ENCODE measurements at regions not wholly inside any gene's neighbourhood (a gene's known extent, or its start where the extent isn't known, plus 50 kb on each side); places are given as distances from the start of the nearest gene placed in this dataset.

GRCh38 chr2:151103551-151103950, 158.1 kb downstream of the RBM43 start:
- 0 out of 2 replicates have a peak, but pooled peaks cover 11% of the 10 kb centered on the region for H3K9me2 ChIP-seq (ENCODE audit: insufficient read depth)
- Mint-ChIP-seq H3K36me3 (ENCODE audit: low read depth) (peaks cover 9% of the 10 kb centered on the region; the same call in 2 of the 3 replicates), H3K27me3 (ENCODE audit: insufficient read depth, low read depth, poor library complexity) (no peaks in the 10 kb centered on the region), H3K9me3 (peaks cover 12% of the 10 kb centered on the region), H3K27ac (no peak overlapping the region), H3K4me3 (no peak overlapping the region), H3K4me1 (no peaks in the 10 kb centered on the region)
- H3K4me1 ChIP-seq (ENCODE audit: insufficient read depth), result peaks cover 7% of the 10 kb centered on the region; the same call in 1 of the 2 replicates
- ATAC-seq (no peak), DNase-seq (ENCODE audit: low spot score) (no peak)
- H3K27ac ChIP-seq (ENCODE audit: low read depth), result no peak overlapping the region
- H3K79me2 ChIP-seq (replicated peaks; ENCODE audit: insufficient read depth), result no peaks in the 10 kb centered on the region
- TF ChIP-seq CTCF (conservative IDR thresholded peaks at IDR 0.05; ENCODE audit: low read depth in 2 of 2), result no peak
- no peak for TF ChIP-seq ZNF114 (CRISPR knock-in tag; IDR thresholded peaks at IDR 0.05)
- TF ChIP-seq STAT1 (IDR thresholded peaks at IDR 0.05; ENCODE audit: unreplicated experiment), result no peak
- no peak for TF ChIP-seq JUNB (IDR thresholded peaks at IDR 0.05; ENCODE audit: unreplicated experiment)
- no peak for TF ChIP-seq ETS1 (IDR thresholded peaks at IDR 0.05)
- no peak for TF ChIP-seq EZH2phosphoT487 (IDR thresholded peaks at IDR 0.05; ENCODE audit: unreplicated experiment)
- TF ChIP-seq POLR2AphosphoS5 (IDR thresholded peaks at IDR 0.05; ENCODE audit: low read depth), result no peak
- TF ChIP-seq CREB1 (CRISPR knock-in tag; IDR thresholded peaks at IDR 0.05; ENCODE audit: low read depth), result no peak
- TF ChIP-seq EZH2 (IDR thresholded peaks at IDR 0.05; ENCODE audit: low read depth, unreplicated experiment), result no peak
- TF ChIP-seq REST (IDR thresholded peaks at IDR 0.05; ENCODE audit: unreplicated experiment), result no peak
- TF ChIP-seq ZNF331 (CRISPR knock-in tag; IDR thresholded peaks at IDR 0.05; ENCODE audit: low read depth), result no peak
- no peak for TF ChIP-seq NANOG (IDR thresholded peaks at IDR 0.05; ENCODE audit: borderline replicate concordance)
- no peak for TF ChIP-seq ZNF462 (CRISPR knock-in tag; IDR thresholded peaks at IDR 0.05)
- H3K4me3 ChIP-seq, result no peak overlapping the region
- H3K4me2 ChIP-seq, result no peak overlapping the region
- no peak overlapping the region for H2AFZ ChIP-seq
- H3F3A ChIP-seq (replicated peaks; ENCODE audit: low read depth), result no peaks in the 10 kb centered on the region
- H4K20me1 ChIP-seq (replicated peaks; ENCODE audit: insufficient read depth), result no peaks in the 10 kb centered on the region
- no peaks in the 10 kb centered on the region; the same call in 1 of the 2 replicates for H3K36me3 ChIP-seq (ENCODE audit: insufficient read depth)
- no peaks in the 10 kb centered on the region for H3K27me3 ChIP-seq (ENCODE audit: insufficient read depth)

All from GM23338 (cell line).